GM21723 (cell line): ENCODE measurements at regions not wholly inside any gene's neighbourhood (a gene's known extent, or its start where the extent isn't known, plus 50 kb on each side); places are given as distances from the start of the nearest gene placed in this dataset.
"Not testable (repeated sequence)": the region's sequence is repeated elsewhere in the genome, so short reads cannot be mapped to it uniquely, and the experiment has no call there.

Experiments
- ATAC-seq: cut with Tn5 transposase; IDR thresholded peaks from one replicate; pipeline ENCODE4 v1.9.1; 2021; ENCODE audit warnings: mild to moderate bottlenecking, moderate library complexity; ENCODE audit not compliant: unreplicated experiment

DNA sequence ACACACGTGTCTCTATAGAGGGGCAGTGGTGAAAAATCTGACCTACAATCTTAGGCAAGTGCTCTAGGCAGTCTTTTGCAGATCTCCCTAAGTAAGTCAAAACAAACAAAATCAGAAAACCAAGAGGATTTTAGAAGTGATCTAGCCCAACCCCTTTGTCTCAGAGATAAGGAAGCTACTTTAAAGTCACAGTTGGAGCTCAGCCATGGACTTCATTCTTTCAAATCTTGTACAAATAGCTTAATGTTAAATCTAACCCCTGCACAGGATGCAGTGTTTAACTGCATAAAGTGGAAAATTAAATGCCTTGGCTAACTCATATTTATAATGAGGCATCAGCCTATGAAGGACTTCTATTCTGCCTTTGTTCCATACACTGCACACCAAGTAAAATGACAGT is 135.1 kb upstream of the RFX3 start:
- ATAC-seq = no peak

- no peak for ATAC-seq
Measured at GRCh38 chr9:3659647-3660046, 133.8 kb upstream of the RFX3 start.

DNA sequence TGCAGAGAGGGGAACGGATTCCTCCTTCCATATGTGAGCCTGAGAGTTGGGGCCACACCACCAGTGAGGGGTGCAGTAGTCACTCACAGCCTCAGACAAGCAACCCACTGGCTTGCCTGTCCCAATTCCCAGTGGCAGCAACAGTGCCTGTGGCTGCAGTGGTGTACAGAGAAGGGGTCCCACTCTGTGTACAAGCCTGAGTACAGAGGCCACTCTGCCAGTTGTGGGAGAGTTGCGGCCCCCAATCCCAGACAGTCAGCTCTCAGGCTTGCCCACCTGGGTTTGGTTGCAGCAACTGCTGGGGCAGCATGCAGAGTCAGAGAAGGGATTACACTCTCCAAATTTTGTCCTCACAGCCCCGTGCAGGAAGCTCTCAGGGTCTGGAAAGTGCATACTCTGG is 133.2 kb upstream of the RFX3 start:
- no peak for ATAC-seq

DNA sequence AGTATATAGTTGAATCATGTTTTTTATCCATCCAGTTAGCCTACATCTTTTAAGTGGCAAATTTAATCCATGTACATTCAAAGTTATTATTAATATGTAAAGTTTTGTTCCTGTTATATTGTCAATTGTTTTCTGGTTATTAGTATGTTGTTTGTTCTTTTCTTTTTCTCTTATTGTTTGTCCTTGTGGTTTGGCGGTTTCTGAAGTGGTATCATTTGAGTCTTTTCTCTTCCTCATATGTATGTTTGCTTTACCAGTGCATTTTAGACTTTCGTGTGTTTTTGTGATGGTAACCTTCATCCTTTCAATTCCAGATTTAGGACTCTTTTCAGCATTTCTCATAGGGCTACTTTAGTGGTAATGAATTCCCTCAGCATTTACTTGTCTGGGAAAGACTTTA is 130.4 kb upstream of the RFX3 start:
- no peak for ATAC-seq

DNA sequence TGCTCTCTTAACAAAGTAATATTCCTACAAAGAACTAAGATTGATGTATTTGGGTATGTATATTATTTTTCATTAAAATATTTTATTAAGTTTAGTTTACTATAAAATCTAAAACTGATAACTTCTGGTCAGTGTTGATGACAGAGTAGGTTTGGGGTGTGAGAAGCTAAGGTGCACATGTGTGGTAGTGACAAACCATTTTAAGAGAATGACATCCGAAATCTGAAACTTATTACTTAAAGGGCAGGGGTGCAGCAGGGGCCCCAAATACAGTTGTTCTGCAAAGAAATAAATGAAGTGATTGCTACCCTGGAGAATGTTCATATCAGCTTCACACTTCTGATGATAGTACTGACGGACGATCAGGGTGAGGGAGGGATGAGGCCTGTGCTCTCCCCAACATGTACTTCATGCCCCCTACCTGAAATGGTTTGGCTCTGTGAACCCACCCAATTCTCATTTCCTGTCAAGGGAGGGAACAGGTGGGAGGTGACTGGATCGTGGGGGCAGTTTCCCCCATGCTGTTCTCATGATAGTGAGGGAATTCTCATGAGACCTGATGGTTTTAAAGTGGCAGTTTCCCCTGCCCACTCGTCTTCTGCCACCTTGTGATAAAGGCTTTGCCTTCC is 125.3 kb upstream of the RFX3 start:
- ATAC-seq = no peak

DNA sequence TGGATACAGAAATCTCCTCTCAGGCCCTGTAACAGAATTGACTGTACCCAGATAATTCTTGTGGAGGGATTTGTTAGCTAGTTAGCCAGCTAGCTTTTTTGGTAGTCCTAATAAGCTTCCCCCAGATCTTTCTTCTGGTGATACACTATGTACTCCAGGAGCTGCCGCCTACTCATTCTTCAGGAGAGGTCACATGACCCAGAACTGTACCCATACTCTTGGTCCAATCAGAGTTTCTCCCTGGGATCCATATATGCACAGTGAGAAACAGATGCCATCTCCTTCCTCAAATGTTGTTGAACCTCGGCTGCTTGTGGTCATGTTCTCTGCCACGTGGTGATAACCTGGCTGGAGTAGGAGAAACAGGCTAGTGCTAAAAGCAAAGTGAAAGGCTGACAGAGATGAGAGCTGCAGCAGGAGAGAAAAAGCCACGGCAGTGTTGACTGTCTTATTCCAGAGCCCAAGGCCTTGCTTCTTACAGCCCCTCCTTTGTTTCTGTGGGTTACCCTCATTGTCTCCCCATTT is 123.0 kb upstream of the RFX3 start:
- ATAC-seq = no peak

DNA sequence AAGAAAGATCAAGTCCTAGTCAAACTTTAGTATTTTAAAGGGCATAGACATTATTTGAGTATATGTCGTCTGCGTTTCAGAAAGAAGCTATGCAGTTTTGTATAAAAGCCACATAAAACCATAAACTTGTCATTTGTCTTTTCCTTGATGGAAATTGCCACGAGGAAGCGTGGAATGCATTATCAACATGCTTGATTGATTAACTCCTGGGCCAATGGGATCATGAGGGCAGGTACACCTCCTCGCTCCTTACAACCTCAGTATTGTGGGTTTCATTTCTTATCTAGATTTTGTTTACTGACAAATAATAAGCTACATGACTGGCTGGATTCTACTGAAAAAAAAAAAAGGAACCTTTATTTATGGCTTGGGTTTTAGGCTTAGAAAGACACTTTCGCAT is 122.5 kb upstream of the RFX3 start:
- no peak for ATAC-seq

DNA sequence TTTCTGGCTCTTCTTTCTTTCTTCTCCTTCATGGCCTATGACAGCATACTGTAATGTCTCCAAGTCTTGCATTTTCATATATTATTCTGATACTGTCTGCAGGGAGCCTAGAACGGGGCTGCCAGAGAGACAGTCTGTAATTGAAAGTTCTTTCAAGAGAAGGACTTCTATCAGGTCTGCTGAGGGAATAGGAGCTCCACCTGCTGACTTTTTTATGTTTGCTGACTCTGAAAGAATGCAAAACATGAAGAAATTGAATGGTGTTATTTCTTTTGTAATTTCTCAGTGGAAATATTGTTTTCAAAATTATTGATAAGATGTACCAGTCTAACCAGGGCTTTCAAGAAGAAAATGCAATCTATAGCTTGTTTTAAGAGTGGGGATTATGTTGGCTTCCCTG is 121.9 kb upstream of the RFX3 start:
- no peak for ATAC-seq

- ATAC-seq = no peak
Measured at GRCh38 chr9:3646226-3646625, 120.4 kb upstream of the RFX3 start.

GRCh38 chr9:3642075-3642474 is 116.3 kb upstream of the RFX3 start:
- not testable (repeated sequence) for ATAC-seq

- ATAC-seq = no peak
Measured at GRCh38 chr9:3629495-3629894, 103.7 kb upstream of the RFX3 start.

GRCh38 chr9:3628239-3628638 is 102.4 kb upstream of the RFX3 start:
- ATAC-seq = no peak

GRCh38 chr9:3608011-3608410 is 82.2 kb upstream of the RFX3 start:
- ATAC-seq = no peak

- no peak for ATAC-seq
Measured at GRCh38 chr9:3600672-3601071, 74.9 kb upstream of the RFX3 start.

DNA sequence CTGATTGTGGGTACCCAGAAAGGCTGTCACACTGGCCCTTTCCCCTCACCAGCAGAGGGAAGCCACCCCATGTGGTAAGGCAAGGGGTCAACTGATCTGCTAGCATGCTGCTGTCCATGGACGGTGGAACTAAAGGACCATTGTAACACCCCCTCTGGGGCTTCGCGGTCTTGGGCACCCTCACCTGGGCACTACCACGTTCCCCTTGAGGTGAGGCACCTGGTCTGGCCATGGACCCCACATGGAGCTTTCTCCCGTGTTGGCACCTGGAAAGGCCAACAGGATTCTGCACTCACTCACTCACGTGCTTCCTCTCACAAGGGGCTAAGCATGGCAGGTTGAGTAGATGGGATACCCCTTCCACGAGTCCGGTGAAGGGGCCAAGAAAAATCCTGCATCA is 72.0 kb upstream of the RFX3 start:
- no peak for ATAC-seq

- ATAC-seq = no peak
Measured at GRCh38 chr9:3586066-3586465, 60.3 kb upstream of the RFX3 start.

DNA sequence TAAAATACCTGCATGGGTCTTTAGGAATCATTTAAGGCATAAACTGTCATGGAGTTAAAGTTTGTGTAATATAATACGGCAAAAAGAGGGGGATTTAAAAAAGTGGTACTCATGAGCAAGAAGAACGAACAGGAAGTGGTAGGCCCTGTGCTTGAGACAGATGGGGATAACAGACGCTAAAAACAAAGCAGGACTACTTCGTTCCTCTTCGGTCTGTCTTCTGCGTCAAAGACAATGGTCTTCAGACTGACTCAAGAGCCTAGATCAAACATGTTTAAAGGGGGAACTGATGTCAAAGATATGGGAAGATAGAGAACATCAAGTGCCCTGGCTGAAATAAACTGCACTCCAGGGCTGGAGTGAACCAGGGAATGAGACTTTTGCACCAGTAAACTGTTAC is 59.8 kb upstream of the RFX3 start:
- no peak for ATAC-seq

- no peak for ATAC-seq
Measured at GRCh38 chr9:3578786-3579185, 53.0 kb upstream of the RFX3 start.

GRCh38 chr9:3576328-3576727 is 50.5 kb upstream of the RFX3 start:
- no peak for ATAC-seq

- no peak for ATAC-seq
Measured at GRCh38 chr9:3575821-3576220, 50.0 kb upstream of the RFX3 start.
